ENCODE measurements at regions not wholly inside any gene's neighbourhood (a gene's known extent, or its start where the extent isn't known, plus 50 kb on each side); places are given as distances from the start of the nearest gene placed in this dataset.

DNA sequence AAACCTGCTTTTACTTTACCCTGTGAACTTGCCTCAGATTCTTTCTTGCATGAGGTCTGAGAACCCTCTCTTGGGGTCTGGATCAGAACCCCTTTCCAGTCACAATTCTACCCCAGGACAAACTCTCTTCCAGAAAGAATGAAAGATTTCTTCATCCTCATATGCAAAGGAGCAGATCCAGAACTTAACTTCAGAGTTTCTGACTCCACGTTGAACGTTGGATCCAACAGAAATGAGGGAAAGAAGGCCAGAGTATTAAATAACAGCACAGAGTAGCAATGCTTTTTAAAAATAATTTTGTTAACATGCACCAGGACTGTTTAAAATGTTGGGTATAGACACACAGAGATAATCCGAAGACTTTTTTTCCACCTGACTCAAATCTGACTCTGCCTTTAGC, 632.9 kb upstream of the AUTS2 start:
- no peak overlapping the region for H3K4me3 ChIP-seq (ENCODE audit: low read depth, low read length)
- H3K36me3 ChIP-seq: no peaks in the 10 kb centered on the region
- no peaks in the 10 kb centered on the region for H3K27me3 ChIP-seq
- no peak for DNase-seq
- TF ChIP-seq, protein P1, sequence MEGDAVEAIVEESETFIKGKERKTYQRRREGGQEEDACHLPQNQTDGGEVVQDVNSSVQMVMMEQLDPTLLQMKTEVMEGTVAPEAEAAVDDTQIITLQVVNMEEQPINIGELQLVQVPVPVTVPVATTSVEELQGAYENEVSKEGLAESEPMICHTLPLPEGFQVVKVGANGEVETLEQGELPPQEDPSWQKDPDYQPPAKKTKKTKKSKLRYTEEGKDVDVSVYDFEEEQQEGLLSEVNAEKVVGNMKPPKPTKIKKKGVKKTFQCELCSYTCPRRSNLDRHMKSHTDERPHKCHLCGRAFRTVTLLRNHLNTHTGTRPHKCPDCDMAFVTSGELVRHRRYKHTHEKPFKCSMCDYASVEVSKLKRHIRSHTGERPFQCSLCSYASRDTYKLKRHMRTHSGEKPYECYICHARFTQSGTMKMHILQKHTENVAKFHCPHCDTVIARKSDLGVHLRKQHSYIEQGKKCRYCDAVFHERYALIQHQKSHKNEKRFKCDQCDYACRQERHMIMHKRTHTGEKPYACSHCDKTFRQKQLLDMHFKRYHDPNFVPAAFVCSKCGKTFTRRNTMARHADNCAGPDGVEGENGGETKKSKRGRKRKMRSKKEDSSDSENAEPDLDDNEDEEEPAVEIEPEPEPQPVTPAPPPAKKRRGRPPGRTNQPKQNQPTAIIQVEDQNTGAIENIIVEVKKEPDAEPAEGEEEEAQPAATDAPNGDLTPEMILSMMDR (IDR thresholded peaks at IDR 0.05; ENCODE audit: low read depth, low read length): no peak
- peaks cover 3% of the 10 kb centered on the region; the same call in 1 of the 2 replicates for H3K9me3 ChIP-seq
- H3K4me1 ChIP-seq: 0 out of 2 replicates have a peak, but pooled peaks cover 4% of the 10 kb centered on the region

DNA sequence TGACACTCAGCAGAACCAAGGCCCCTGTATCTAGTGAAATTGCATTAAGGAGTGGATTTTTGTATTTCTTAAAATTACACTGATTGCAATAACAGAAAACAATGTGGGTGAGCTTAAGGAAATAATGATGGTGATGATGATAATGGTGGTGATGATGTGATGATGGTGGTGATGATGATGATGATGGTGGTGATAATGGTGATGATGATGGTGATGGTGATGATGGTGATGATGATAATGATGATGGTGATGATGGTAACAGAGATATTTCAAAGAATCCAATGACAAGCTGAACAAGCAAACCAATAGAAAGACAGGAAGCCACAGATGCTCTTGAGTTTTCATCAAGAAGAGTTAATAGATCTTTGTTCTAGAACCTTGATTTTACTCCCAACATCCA, 630.7 kb upstream of the AUTS2 start:
- Histone ChIP-seq H3K36me3 (no peaks in the 10 kb centered on the region), H3K27me3 (no peaks in the 10 kb centered on the region), H3K9me3 (peaks cover 3% of the 10 kb centered on the region; the same call in 1 of the 2 replicates), H3K4me3 (ENCODE audit: low read depth, low read length) (no peak overlapping the region), H3K4me1 (0 out of 2 replicates have a peak, but pooled peaks cover 4% of the 10 kb centered on the region)
- TF ChIP-seq, protein P1 (IDR thresholded peaks at IDR 0.05; ENCODE audit: low read depth, low read length): no peak
- DNase-seq: no peak

DNA sequence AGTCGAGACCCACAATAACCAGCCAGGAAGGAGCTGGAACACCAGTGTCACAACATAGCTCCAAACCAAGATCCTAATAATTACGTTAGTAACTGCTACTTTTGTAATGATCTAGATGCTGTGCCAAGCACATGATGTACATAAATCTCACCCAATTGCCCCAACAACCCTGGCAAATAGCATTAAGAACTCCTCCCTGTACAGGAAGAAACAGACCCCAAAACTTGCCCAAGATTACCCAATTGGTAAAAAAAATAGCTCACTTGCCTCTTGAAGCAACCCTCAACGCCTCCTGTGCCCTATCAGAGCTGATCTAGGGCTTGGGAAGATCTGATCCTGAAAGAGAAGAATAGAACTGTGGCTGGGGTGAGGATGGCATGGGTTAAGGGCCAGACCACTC, 628.7 kb upstream of the AUTS2 start:
- DNase-seq: no peak
- H3K36me3 ChIP-seq: no peaks in the 10 kb centered on the region
- H3K27me3 ChIP-seq: no peaks in the 10 kb centered on the region
- 0 out of 2 replicates have a peak, but pooled peaks cover 4% of the 10 kb centered on the region for H3K4me1 ChIP-seq
- peaks cover 3% of the 10 kb centered on the region; the same call in 1 of the 2 replicates for H3K9me3 ChIP-seq
- no peak overlapping the region for H3K4me3 ChIP-seq (ENCODE audit: low read depth, low read length)
- TF ChIP-seq, protein P1 (IDR thresholded peaks at IDR 0.05; ENCODE audit: low read depth, low read length): no peak

DNA sequence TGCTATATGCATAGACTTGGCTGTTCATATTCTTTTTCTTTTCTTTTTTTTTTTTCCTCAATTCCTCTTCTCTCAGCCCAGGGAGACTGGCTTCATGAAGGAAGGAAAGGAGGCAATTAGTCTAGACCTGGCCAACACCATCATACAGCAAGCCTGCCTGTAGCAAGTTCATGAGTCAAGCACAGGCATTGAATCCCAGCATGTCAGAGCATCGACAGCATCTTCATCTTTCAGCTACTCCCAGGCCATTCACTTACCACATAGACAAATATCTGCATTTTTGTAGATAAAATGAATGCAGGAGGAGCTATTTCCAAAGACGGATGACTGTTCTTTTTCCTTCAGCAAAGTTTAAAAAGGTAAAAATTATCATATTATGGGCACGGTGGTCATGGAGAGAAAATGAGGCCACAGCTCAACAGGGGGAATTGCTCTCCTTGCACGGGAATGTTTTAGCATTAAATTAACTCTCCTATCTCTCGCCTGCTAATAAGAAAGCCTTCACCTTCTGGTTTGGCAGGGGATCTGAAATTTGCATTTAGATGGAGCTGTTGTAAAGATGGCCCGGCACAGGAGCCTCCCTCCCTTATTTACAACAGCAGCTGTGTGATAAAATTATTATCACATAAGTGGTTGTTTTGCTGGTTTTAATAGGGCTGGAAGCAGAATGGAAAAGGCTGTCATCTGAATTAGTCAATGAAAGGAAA, 626.5 kb upstream of the AUTS2 start:
- H3K4me1 ChIP-seq: 0 out of 2 replicates have a peak, but pooled peaks cover 3% of the 10 kb centered on the region
- H3K36me3 ChIP-seq: no peaks in the 10 kb centered on the region
- no peaks in the 10 kb centered on the region for H3K27me3 ChIP-seq
- H3K9me3 ChIP-seq: peaks cover 3% of the 10 kb centered on the region; the same call in 1 of the 2 replicates
- TF ChIP-seq, protein P1 (IDR thresholded peaks at IDR 0.05; ENCODE audit: low read depth, low read length): no peak
- no peak for DNase-seq
- H3K4me3 ChIP-seq (ENCODE audit: low read depth, low read length): no peak overlapping the region

DNA sequence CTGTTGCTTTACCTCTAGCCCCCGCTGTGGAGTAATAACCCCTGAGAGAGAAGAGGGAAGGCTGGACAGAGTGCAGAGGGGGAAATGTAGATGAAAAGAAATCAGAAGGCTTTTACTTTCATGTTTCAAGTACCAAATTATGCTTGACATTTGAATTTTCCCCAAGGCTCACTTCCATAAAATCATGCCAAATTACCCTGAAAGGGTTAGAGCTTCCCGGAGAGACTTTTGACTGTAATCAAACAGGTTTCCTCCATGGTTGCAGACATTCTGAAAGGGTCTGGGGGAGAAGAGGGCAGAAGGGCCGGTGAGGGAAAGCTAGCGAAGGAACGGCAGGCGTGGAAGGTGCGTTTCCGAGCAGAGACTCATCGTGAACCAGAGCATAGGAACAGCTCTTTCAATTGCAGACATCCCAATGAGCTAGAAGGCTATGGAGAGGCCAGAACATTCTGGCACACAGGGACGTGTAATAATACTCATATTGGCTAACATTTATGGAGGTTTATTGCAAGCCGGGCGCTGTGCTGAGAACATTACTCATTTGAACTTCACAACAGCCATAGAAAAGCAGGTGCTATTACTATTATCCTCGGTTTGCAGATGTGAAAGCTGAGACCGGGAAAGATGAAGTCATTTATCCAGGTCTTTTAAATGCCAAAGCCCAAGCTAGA, 620.8 kb upstream of the AUTS2 start:
- DNase-seq: no peak
- peaks cover 3% of the 10 kb centered on the region for H3K4me1 ChIP-seq
- H3K9me3 ChIP-seq: no peaks in the 10 kb centered on the region; the same call in 1 of the 2 replicates
- no peaks in the 10 kb centered on the region for H3K27me3 ChIP-seq
- no peaks in the 10 kb centered on the region for H3K36me3 ChIP-seq
- no peak overlapping the region for H3K4me3 ChIP-seq (ENCODE audit: low read depth, low read length)
- TF ChIP-seq, protein P1 (IDR thresholded peaks at IDR 0.05; ENCODE audit: low read depth, low read length): no peak

DNA sequence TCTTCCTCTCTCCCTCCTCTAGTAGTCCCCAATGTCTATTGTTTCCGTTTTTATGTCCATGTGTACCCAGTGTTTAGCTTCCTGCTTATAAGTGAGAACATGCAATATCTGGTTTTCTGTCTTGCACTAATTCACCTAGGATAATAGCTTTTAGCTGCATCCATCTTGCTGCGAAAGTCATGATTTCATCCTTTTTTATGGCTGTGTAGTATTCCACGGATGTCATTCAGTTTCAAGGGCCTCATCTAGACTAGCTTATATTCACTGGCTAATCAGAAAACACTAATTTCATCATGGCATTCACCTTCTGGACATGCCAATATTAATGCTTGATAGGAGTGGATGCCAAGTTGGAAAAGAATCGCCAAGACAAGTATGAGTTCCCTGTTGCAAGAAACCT, 619.6 kb upstream of the AUTS2 start:
- no peak for DNase-seq
- no peaks in the 10 kb centered on the region for H3K27me3 ChIP-seq
- H3K36me3 ChIP-seq: no peaks in the 10 kb centered on the region
- TF ChIP-seq, protein P1 (IDR thresholded peaks at IDR 0.05; ENCODE audit: low read depth, low read length): no peak
- no peaks in the 10 kb centered on the region for H3K9me3 ChIP-seq
- H3K4me1 ChIP-seq: peaks cover 3% of the 10 kb centered on the region
- no peak overlapping the region for H3K4me3 ChIP-seq (ENCODE audit: low read depth, low read length)
